HepG2 (cell line): ENCODE measurements at regions not wholly inside any gene's neighbourhood (a gene's known extent, or its start where the extent isn't known, plus 50 kb on each side); places are given as distances from the start of the nearest gene placed in this dataset.

Experiments
- ATAC-seq: fragments of 200-7000 bp; cut with Tn5 transposase; 3 replicates; pipeline ENCODE4 v1.9.1; 2020; ENCODE audit warnings: mild to moderate bottlenecking, moderate library complexity
- BruUV-seq: library from RNA; stranded (reverse); fragments of 400-500 nt; replicated peaks from 2 replicates; lab custom pipeline; 2021; lab: Mats Ljungman, UMichigan
- CTCF ChIA-PET: fragments of 300-600 bp; formaldehyde crosslinking; extraction: SDS; loops from one replicate; lab custom pipeline; 2021; ENCODE audit warnings: low total read pairs, inconsistent platforms, low intra/inter-chr PET ratio; lab: Yijun Ruan, JAX
- POLR2A ChIA-PET: fragments of 350-600 bp; sonication (Branson Sonifier 250); formaldehyde crosslinking; loops from one replicate; lab custom pipeline; 2020; ENCODE audit warnings: antibody characterized with exemption, inconsistent platforms; lab: Yijun Ruan, JAX
- DNase-seq: peaks from one replicate; pipeline ENCODE4 v3.0.0-alpha.2; 2015; ENCODE audit warnings: low spot score
- FAIRE-seq: peaks from 3 replicates; lab custom pipeline; 2011; peaks lifted over from hg19 to GRCh38; lab: Jason Lieb, UNC
- H2AFZ ChIP-seq: one replicate; pipeline ENCODE4 v1.6.1; 2011; ENCODE audit warnings: low read length, inconsistent platforms
- H3K27ac ChIP-seq: fragments of 300-600 bp; 3 replicates; pipeline ENCODE4 v1.8.0; 2011; ENCODE audit warnings: mixed run types, mild to moderate bottlenecking, mixed read lengths, low read length, inconsistent platforms; ENCODE audit not compliant: insufficient read depth; ENCODE audit errors: extremely low read length
- H3K27me3 ChIP-seq, 2 experiments: fragments of 200-600 bp in 1 of 2; 2 replicates in 1 of 2; 3 replicates in 1 of 2; pipeline versions ENCODE4 v1.6.0 to v1.8.0; 2011; ENCODE audit warnings: low read length in 2 of 2, mild to moderate bottlenecking in 2 of 2, moderate library complexity in 2 of 2, inconsistent platforms in 1 of 2; ENCODE audit not compliant: insufficient read depth in 2 of 2, control insufficient read depth in 1 of 2
- H3K36me3 ChIP-seq, 2 experiments: fragments of 200-600 bp in 1 of 2; replicated peaks in 1 of 2; 2 replicates in 1 of 2; 3 replicates in 1 of 2; pipeline versions ENCODE4 v1.5.1 to v1.8.0; 2011; ENCODE audit warnings: low read length in 2 of 2, inconsistent platforms in 1 of 2; ENCODE audit not compliant: insufficient read depth in 2 of 2, control insufficient read depth in 1 of 2
- H3K4me1 ChIP-seq: 2 replicates; pipeline ENCODE4 v1.5.1; 2012; ENCODE audit warnings: low read length, inconsistent platforms; ENCODE audit not compliant: insufficient read depth
- H3K4me2 ChIP-seq: 2 replicates; pipeline ENCODE4 v1.6.0; 2011; ENCODE audit warnings: low read depth, low read length, inconsistent platforms
- H3K4me3 ChIP-seq, 3 experiments: fragments of 200-600 bp in 1 of 3; sonication (generic), shearing (Covaris generic) in 1 of 3; replicated peaks in 1 of 3; 2 replicates each; pipeline ENCODE4 v1.5.1; 2011 to 2016; ENCODE audit warnings: low read length in 3 of 3, inconsistent platforms in 2 of 3, low read depth in 2 of 3, mild to moderate bottlenecking in 2 of 3, control low read depth in 1 of 3, mixed read lengths in 1 of 3; ENCODE audit not compliant: insufficient read depth in 1 of 3
- H3K79me2 ChIP-seq: one replicate; pipeline ENCODE4 v1.6.1; 2011; ENCODE audit warnings: low read length, inconsistent platforms; ENCODE audit not compliant: insufficient read depth
- H3K9ac ChIP-seq: 2 replicates; pipeline ENCODE4 v1.6.0; 2011; ENCODE audit warnings: mild to moderate bottlenecking, low read depth, low read length, inconsistent platforms; ENCODE audit not compliant: insufficient read depth
- H3K9me3 ChIP-seq: 2 replicates; pipeline ENCODE4 v1.5.1; 2012; ENCODE audit warnings: mild to moderate bottlenecking, low read length
- H4K20me1 ChIP-seq: 2 replicates; pipeline ENCODE4 v1.6.0; 2011; ENCODE audit warnings: inconsistent platforms, mild to moderate bottlenecking, low read length, moderate library complexity; ENCODE audit not compliant: insufficient read depth
- FOSL1 ChIP-seq: sonication (generic); formaldehyde crosslinking; IDR thresholded peaks from 2 replicates; pipeline ENCODE4 v1.9.0; 2021; ENCODE audit warnings: missing genetic modification reagents, borderline replicate concordance
- GATAD1 ChIP-seq: IDR thresholded peaks from 2 replicates; pipeline ENCODE4 v1.6.1; 2016; ENCODE audit warnings: missing genetic modification reagents, missing compliant biosample characterization
- MIER2 ChIP-seq: IDR thresholded peaks from 2 replicates; pipeline ENCODE4 v1.6.1; 2016; ENCODE audit warnings: missing biosample characterization, missing genetic modification reagents
- NPAS2 ChIP-seq: sonication (generic); formaldehyde crosslinking; IDR thresholded peaks from 2 replicates; pipeline ENCODE4 v1.8.0; 2022; ENCODE audit warnings: mild to moderate bottlenecking, missing genetic modification reagents, borderline replicate concordance
- RXRA ChIP-seq: sonication (generic); formaldehyde crosslinking; IDR thresholded peaks from 2 replicates; pipeline ENCODE4 v1.5.1; 2020; ENCODE audit warnings: missing genetic modification reagents
- ZFX ChIP-seq: sonication (generic); formaldehyde crosslinking; IDR thresholded peaks from 2 replicates; pipeline ENCODE4 v1.4.0; 2020; ENCODE audit warnings: mild to moderate bottlenecking, low read depth, missing genetic modification reagents, moderate library complexity
- ZNF382 ChIP-seq: sonication (generic); formaldehyde crosslinking; IDR thresholded peaks from 2 replicates; pipeline ENCODE4 v1.5.0; 2020; ENCODE audit warnings: missing genetic modification reagents, mild to moderate bottlenecking, borderline replicate concordance
- WGBS: methylation state at CpG from one replicate; pipeline ENCODE4 v1.1.6; 2017; ENCODE audit warnings: low lambda C conversion rate; 5-methylcytosine and 5-hydroxymethylcytosine counted together
- in situ Hi-C: cut with HindIII; loops from 2 replicates; pipeline ENCODE4 v1.10.0; 2017; ENCODE audit warnings: low pct_unique_long_range_greater_than_20kb; ENCODE audit not compliant: extremely low pct_ligation_motif_present
- intact Hi-C: fragments of 100-400 bp; cut with micrococcal nuclease; formaldehyde crosslinking; loops from one replicate; pipeline ENCODE4 v1.10.0; 2022; ENCODE audit not compliant: unreplicated experiment
- TF ChIP-seq, protein P1 (sequence below): sonication (generic); formaldehyde crosslinking; IDR thresholded peaks from 2 replicates; pipeline ENCODE4 v1.5.0; 2020; ENCODE audit warnings: missing genetic modification reagents, mild to moderate bottlenecking, borderline replicate concordance

DNA sequence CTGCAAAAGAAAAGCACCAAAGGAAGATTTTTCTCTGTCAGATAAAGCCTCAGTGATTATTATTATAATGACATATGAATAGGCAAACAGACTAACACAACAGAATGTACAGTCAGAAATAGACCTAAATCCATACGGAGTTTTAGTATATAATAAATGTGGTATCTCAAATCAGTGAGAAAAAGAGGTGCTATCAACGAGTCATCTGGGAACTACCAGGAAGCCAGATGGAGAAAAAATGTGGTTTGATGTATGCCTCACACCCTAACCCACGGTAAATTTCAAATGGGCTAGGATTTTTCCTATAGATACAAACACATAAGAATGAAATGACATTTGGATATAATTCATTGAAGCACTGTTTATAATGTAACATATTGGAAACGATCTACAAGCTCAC is 110.3 kb downstream of the ODF2L start:
- intact Hi-C loops: no loop called here
- ATAC-seq: no peak
- no peak overlapping the region for H3K4me2 ChIP-seq
- H3K36me3 ChIP-seq: no peaks in the 10 kb centered on the region
- WGBS: under 1% methylated on average over 4 of the region's 4 CpGs
- no peak overlapping the region for H2AFZ ChIP-seq
- TF ChIP-seq RXRA (CRISPR knock-in tag): no peak
- no peak for TF ChIP-seq GATAD1
- TF ChIP-seq ZNF382 (CRISPR knock-in tag): no peak
- TF ChIP-seq, protein P1, sequence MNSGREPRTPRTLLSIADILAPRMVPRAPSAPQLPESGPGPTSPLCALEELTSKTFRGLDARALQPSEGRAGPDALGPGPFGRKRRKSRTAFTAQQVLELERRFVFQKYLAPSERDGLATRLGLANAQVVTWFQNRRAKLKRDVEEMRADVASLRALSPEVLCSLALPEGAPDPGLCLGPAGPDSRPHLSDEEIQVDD: no peak
- TF ChIP-seq ZFX (CRISPR knock-in tag): no peak
- TF ChIP-seq FOSL1 (CRISPR knock-in tag): no peak
- H3K4me1 ChIP-seq: no peaks in the 10 kb centered on the region
- no TSS peak for BruUV-seq
- CTCF ChIA-PET: no interaction called here
- FAIRE-seq: no peak
- H3K9ac ChIP-seq: no peak overlapping the region
- H3K4me3 ChIP-seq: no peak overlapping the region
- H3K79me2 ChIP-seq: no peaks in the 10 kb centered on the region
- no peak for DNase-seq
- in situ Hi-C loops: no loop called here
- H3K27ac ChIP-seq: no peak overlapping the region
- POLR2A ChIA-PET: no interaction called here
- H3K9me3 ChIP-seq: no peaks in the 10 kb centered on the region
- no peaks in the 10 kb centered on the region for H3K27me3 ChIP-seq
- no peaks in the 10 kb centered on the region for H4K20me1 ChIP-seq

DNA sequence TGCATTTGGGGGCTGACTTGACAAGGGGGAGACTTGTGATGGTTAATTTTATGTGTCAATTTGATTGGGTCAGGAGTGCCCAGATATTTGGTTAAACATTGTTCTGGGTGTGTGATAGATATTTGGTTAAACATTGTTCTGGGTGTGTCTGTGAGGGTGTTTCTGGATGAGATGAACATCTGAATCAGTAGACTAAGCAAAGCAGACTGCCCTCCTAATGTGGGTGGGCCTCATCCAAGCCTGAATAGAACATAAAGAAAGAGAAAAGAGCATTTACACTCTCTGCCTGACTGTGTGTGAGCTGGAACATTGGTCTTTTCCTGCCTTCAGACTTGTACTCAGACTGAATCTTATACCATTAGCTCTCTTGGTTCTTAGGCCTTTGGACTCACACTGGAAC is 113.5 kb downstream of the ODF2L start:
- CTCF ChIA-PET: no interaction called here
- Histone ChIP-seq H3K27me3 (no peaks in the 10 kb centered on the region), H2AFZ (no peak overlapping the region), H3K27ac (no peak overlapping the region), H3K79me2 (no peaks in the 10 kb centered on the region), H3K4me1 (no peaks in the 10 kb centered on the region), H3K9ac (no peak overlapping the region), H3K9me3 (no peaks in the 10 kb centered on the region), H3K36me3 (no peaks in the 10 kb centered on the region), H3K4me2 (no peak overlapping the region), H4K20me1 (no peaks in the 10 kb centered on the region), H3K4me3 (no peak overlapping the region)
- intact Hi-C loops (no loop called here), in situ Hi-C loops (no loop called here)
- no TSS peak for BruUV-seq
- no peak for FAIRE-seq
- ATAC-seq: no peak
- POLR2A ChIA-PET: no interaction called here
- TF ChIP-seq NPAS2 (CRISPR knock-in tag) (no peak), MIER2 (CRISPR knock-in tag) (no peak)
- DNase-seq: no peak
